GM12872 (cell line): ENCODE measurements at regions not wholly inside any gene's neighbourhood (a gene's known extent, or its start where the extent isn't known, plus 50 kb on each side); places are given as distances from the start of the nearest gene placed in this dataset.

Source experiments
- CTCF ChIP-seq: IDR thresholded peaks from 3 replicates; pipeline ENCODE4 v1.5.1; 2011; ENCODE audit warnings: low read depth, mild to moderate bottlenecking, low read length, moderate library complexity; ENCODE audit not compliant: insufficient read depth

GRCh38 chr4:123555233-123555806, 158.7 kb downstream of the SPRY1 start:
- TF ChIP-seq CTCF = no peak

- no peak for TF ChIP-seq CTCF
These were observed 159.2 kb downstream of the SPRY1 start for GRCh38 chr4:123555807-123556273.

GRCh38 chr4:123556526-123556925, 159.9 kb downstream of the SPRY1 start:
- no peak for TF ChIP-seq CTCF

GRCh38 chr4:123557857-123558536, 161.4 kb downstream of the SPRY1 start:
- TF ChIP-seq CTCF = no peak

- no peak for TF ChIP-seq CTCF
These were observed 162.3 kb downstream of the SPRY1 start for GRCh38 chr4:123558865-123559264.

GRCh38 chr4:123559955-123560871, 163.6 kb downstream of the SPRY1 start:
- TF ChIP-seq CTCF = no peak

- no peak for TF ChIP-seq CTCF
These were observed 164.9 kb downstream of the SPRY1 start for GRCh38 chr4:123561525-123561924.
